ENCODE measurements at regions not wholly inside any gene's neighbourhood (a gene's known extent, or its start where the extent isn't known, plus 50 kb on each side); places are given as distances from the start of the nearest gene placed in this dataset.

DNA sequence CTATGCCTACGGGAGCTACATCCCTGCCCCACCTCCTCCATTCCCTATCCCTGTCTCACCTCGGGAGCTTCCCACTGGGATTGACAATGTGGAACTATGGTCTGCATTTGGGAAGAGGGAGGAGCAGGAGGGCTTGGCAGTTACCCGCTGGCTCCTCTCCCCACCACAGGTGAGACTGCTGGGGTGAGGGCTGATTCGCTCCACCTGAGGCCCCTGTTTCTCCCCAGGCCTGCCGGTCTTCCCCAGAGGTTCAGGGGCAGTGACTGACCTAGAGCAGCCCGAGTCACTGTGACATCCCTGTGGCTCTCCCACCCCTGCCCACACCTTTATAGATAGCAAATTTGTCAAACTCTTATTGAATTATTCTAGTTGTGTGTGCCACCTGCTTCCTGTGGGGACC is 252.6 kb downstream of the GLRX3 start:
- DNase-seq = peak in 1 of 42 donors; percentile 7
- intact Hi-C loops (cut with DNase I) = no loop called here

DNA sequence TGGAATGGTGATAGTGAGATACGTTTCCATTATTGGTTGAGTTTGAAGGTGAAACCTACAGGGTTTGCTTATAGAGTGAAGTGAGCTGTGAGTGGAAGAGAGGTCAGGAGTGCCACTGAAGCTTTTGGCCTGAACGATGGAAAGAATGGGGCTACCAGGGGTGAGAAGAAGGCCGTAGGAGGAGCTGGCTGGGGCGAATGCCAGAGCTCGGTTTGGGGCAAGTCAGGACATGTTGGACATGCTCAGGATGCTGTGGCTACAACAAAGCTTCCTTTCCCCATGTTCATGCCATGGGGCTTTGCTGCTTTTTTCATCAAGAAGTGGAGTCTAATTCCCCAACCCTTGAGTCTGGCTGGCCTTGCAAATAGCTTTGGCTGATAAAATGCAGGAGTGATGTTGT is 253.7 kb downstream of the GLRX3 start:
- DNase-seq = peak in 1 of 42 donors; percentile 19
- intact Hi-C loops (cut with DNase I) = no loop called here

DNA sequence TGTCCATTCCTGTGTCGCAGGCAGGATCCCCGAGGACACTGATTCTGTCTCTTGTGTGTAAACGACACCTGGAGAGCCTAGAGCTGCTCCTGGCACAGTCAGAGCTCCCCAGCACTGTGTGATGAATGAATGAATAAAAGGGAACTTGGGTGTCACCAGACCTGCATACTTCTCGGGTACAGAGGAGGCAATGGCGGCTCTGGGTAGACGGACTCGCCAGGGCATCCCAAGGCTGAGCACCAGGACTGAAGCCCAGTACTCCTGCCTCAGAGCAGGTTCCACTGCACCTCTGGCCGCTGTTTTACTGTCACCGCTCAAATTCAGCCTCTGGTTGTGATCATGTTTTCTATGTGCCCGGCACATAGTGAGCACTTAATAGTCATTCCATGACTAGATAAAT is 255.8 kb downstream of the GLRX3 start:
- peak in 2 of 42 donors; percentile 1 to 18 for DNase-seq
- intact Hi-C loops (cut with DNase I) = no loop called here

DNA sequence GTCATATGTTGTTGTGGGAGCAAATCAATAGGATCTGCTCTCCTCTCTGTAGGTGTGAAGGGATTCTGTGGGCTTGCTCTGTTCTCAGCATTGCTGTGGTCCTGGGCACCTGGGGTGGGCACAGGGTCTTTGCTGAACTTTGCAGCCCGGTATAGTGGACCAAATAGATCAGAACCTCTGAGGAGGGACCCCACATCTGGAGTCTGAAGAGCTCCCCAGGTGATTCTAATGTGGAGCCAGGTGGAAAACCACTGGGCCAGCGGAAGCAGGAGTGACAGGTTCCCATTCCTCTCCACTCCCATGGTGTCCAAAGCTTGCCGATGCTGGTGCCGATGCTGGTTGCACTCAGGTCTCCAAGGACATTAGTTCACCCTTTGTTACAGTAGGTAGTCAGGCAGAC is 257.2 kb downstream of the GLRX3 start:
- peak in 1 of 42 donors; percentile 9 for DNase-seq
- intact Hi-C loops (cut with DNase I) = no loop called here

DNA sequence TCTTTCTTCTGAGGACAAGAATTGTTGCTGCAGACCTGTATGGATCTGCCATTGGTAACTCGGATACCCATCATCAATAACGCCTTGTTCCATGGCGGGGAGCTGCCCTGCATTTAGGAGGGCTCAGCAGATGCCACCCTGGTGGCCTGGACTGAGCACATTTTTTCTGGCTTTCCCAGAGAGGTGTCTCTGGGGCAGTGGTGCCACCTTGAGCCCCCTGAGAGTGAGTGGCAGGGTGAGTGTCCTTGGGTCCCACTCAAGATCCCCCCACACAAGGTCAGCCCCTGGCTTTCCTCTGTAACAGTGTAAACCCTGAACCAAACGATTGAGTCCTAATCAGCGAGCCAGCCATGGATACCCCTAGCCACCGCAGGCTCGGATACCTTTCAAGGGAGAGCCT is 258.6 kb downstream of the GLRX3 start:
- intact Hi-C loops (cut with DNase I) = no loop called here
- DNase-seq = peak in 2 of 42 donors; percentile 2 to 8

DNA sequence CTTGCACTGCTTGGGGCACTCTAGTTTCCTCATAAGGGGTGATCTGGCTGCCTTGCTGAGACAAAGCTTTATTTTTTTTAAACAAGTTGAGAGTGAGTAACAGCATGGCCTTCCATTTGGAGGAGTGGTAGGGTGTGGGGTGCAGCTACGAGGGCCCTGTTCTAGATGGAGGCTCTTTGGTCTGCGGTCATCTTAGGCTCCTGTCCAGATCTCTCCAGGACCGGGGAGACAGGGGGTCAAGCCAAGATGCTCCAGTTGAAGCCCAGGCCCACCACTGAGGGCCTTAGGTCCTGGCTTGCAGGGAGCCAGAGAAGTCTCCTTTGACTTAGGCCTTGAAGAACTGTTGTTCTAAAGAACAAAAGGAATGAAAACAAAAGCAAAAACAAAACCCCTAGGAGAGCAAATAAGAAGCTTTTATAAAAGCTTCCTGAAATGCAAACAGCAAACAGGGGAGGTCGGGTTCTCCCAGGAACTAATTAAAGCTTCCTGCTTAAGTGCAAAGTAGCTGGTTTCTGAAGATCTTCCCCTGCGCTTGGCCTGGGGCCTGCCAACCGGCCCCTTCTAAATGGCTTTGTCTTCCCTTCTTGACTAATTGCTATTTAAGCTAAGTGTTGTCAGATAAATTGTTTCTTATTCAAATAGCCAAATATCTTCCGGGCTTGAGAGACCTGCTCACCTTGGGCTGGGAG is 259.2 kb downstream of the GLRX3 start:
- intact Hi-C loops (cut with DNase I) = no loop called here

DNA sequence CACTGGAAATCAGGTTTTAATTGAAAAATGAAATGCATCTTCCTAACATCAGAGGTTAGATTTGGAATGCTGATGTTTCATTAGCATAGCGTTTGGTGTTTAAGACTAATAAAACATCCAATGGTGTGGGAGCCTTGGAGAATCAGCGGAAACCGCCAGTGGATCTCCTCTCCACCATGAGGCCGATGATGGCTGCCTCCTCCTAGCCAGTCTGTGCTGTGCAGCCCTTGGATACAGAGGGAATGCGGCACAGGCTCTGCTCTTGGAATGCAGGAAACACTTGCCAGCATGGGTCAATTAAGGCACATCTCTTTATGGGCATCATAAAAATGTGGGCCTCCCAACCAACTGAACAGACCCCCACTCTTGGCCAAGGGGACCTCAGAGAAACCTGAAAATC is 259.9 kb downstream of the GLRX3 start:
- DNase-seq = peak in 2 of 42 donors; percentile 5 to 22
- intact Hi-C loops (cut with DNase I) = no loop called here

More for the DNA sequence above, 259.2 kb downstream of the GLRX3 start:
- DNase-seq = peak in 2 of 42 donors; percentile 4 to 7

DNA sequence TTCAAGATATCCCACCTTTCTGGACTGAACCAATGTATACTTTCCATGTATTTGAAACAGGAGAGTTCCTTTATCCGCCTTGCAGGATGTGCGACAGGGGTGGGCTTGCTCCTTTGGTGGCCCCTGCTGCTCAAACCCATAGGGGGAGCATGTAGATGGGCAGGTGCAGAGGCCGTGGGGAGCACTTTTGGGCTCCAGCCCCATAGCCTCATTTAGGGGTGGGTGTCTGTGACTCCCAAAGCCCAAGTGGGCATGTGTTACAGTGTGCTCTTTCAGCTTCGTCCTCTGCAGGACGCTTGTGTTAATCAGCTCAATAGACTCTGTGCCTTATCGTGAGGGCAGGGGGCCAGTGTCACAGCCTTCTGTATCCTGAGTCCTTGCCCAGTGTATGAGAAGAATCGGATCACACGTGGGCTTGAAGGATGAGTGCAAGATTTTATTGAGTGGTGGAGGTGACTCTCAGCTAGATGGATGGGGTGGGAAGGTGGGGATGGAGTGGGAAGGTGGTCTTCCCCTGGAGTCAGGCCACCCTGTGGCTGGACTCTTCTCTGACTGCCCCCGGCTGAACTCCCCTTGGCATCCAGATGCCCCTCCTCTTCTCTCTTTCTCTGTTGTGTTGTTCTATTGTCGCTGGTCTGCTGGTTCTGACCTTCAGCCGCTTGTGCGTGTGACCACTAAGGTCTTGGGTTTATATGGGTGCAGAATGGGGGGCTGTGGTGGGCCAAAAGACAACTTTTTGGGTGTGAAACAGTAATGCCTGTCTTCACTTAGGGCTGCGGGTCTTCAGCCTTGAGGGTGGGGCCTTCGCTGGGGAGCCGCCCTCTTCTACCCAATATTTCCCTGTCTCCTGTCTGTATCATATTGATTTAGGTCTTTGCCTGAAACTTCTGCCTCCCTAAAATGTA is 262.2 kb downstream of the GLRX3 start:
- peak in 2 of 42 donors; percentile 3 to 7 for DNase-seq
- intact Hi-C loops (cut with DNase I) = no loop called here

DNA sequence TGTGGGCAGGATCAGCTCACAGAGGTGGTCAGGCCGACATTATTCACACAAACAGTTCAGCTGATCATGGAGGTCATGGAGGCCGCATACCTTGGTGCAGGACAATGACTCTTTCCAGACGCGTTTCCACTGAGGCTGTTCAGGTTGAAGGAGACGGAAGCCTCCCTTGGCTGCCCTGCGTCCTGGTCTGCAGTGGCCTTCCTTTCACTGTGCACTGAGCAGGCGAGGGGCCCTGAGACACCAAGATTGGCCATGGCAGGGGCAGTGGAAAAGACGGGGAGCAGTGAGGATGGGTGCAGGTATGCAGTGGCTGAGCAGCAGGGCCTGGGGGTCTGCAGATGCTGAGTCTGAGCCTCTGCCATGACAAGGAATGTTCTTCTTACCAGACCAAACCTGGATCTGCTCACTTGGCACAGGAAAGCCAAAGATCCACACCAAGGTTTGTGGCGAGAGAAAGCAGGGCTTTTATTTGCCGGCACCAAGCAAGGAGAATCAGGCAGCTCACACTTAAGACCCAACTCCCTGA is 263.3 kb downstream of the GLRX3 start:
- intact Hi-C loops (cut with DNase I) = no loop called here
- DNase-seq = peak in 2 of 42 donors; percentile 9 to 21

DNA sequence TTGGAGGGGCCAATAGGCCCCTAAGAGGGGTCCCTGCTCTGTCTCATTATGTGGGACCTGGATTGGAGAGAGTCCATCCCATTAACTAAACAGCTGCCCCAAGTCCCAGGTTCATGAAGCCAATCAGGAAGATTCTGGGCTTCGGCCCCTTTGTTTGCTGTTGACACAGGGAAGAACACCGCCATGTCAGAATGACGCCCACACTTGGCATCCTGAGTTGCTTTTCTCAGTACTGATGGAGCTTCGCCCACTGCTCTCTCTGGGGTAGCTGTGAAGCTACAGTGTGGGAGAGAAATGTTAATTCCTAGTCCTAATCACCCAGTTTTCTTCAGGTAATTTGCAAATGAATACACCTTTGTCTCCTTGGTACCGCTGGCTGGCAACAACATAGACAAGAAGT is 264.7 kb downstream of the GLRX3 start:
- intact Hi-C loops (cut with DNase I) = no loop called here
- peak in 39 of 42 donors; percentile 6 to 86 (median 45) for DNase-seq

DNA sequence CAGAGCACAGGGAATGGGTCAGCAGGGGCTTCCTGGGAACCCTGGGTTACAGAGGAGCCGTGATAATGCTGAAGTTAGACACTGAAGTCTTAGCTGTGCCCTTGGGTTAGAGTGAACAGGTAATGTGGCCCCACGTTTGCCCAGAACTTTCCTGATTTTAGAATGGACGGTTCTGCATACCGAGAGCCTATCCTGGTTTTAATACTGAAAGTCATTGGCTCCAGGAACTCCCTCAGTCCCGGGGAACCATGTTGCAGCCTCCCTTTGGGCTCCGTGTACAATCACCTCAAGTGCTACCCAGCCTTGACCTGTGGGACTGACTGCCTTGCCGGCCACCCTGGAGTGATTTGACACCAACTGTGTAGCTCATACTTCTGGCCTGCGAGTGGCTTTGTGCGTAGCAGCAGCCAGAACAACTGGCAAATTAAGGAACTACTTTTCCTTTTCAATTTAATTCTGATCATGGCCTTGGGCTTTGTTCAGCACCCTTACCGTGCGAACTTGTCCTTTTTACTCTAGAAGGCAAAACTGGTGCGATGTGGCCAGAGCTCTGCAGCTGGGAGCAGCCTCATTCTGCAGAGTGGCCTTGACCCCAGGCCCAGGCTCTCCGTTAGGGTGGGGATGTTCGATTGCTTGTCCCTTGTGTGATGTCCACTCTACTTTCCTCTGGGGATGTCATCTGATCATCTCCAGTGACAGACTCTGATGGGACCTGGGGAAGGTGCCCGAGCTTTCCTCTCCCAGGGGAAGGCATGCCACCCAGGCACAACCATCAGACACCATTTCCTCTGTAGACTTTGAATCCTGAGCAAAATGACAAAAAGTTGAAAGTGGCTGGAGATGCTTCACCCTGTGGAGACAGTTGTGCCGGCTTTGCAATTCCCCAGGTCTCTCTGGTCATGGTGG is 265.9 kb downstream of the GLRX3 start:
- DNase-seq = peak in 3 of 42 donors; percentile 6 to 22 (median 18)
- intact Hi-C loops (cut with DNase I) = no loop called here

DNA sequence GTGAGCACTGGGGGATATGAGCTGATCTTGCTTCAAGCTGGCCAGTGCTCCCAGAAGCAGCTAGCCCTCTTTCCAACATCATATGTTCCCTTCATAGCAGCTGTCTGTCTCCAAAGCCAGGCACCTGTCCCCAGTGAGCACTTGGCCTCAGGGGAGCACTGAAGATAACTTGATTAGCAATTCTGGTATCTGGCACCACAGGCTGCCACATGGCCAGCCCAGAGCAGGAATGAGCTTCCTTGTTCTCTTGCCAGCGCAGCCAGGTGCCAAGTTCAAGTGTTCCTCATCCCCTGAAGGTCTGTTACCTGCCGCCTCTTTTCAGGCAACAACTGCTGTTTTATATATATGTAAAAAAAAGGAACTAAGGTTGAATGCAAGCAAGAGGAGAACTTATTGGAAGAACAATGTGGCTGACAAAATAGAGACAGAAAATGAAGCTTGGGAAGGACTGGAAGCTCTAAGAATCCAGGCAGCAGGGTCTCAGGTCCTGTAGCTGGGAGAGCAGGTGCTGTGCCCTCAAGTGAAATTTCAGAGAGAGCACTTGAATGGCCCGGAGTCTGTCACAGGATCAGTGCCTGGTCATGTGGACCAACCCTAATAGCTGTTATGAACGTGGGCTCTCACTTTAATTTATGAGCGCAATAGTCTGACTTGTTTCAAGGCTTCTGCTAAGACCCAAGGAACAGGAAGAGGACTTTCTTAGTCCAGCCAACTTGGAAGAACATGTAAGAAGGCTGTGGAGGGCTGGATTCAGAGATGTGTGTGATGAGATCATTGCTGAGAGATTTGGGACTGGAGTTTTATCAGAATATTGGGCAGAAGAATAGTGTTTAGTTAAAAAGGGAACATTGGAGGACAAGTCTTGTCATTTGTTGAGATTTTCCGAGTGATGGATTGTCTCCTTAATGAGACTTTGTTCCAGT is 267.2 kb downstream of the GLRX3 start:
- intact Hi-C loops (cut with DNase I) = no loop called here
- DNase-seq = peak in 3 of 42 donors; percentile 15 to 20 (median 19)

DNA sequence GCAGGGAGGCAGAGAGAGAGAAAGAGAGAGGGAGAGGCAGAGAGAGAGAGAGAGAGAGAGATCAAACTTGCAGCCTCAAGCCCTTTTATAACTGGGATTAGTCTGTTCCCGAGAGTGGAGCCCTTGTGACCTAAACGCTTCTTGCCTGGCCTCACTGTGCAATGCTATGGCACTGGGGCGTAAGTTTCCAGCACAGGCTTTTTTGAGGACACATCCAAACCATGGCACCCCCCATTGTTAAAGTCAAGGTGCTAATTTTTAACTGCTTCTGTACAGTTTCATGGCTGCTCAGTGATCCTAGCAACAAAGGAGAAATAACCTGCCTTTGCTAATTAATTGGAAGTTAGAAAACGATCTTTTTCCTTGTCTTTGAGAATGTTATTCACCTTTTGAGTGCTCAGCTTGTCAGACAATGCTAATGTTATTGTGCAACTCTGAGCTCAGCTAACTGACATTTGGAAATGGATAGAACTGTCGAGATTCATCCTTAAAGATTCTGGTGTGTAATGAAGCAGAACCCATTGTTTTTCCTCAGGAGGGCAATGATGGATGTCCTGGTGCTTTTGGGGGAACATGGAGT is 268.4 kb downstream of the GLRX3 start:
- peak in 6 of 42 donors; percentile 6 to 34 (median 16) for DNase-seq
- intact Hi-C loops (cut with DNase I) = no loop called here

DNA sequence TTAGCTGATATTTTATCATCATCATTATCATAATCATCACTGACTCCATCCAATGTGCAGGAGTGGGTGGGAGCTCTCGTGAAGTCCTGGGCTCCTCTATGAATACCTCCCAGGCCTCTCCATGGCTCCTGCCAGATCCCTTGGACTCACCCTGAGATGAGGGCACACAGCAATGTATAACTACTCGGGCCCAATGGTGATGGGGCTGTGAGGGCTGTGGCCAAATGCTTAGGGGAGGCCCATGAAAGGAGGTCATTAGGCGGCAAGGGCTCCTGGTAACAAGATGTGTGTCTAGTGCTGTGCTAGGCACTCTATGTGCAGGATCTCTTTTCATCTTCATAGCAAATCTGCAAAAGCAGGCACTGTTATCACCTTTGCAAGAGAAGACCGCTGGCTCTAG is 270.9 kb downstream of the GLRX3 start:
- DNase-seq = peak in 1 of 42 donors; percentile 2
- intact Hi-C loops (cut with DNase I) = no loop called here

DNA sequence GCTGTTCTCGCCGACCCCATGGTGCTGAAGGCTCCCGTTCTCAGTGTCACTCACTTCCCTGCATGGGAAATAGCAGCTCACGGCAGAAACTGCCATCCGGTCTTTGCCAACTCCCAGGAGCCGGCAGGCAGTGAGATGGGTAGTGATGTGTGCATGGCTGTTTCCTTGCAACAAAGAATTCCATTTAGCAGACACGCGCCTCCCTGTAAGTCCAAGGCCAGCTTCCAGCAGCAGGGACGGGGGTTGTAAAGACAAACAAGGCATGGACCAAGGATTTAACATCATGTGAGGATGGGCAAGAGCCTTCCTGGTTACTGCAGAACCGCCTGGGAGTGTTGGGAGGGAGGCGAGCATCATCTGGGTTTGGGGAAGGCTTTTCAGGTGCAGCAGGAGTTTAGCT is 273.1 kb downstream of the GLRX3 start:
- DNase-seq = peak in 1 of 42 donors; percentile 22
- intact Hi-C loops (cut with DNase I) = no loop called here

DNA sequence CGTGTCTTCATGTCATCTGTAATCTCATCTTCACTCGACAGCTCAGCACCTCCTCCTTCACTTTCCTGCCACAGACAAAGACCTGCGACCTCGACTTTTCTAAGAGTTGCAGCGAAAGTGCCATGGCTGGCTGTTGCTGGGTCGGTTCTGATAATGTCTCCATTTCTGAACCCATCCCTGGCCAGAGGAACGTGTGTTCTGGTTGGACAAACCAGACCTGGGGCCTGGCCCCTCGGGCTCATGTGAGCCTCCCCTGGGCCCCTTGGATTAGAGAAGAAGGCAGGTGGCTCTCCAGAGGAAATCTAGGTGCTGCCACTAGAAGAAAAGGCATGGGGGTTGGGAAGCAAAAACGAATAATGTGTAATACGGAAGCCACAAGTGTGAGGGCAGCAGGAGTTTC is 273.7 kb downstream of the GLRX3 start:
- intact Hi-C loops (cut with DNase I) = no loop called here
- DNase-seq = peak in 2 of 42 donors; percentile 1 to 4

DNA sequence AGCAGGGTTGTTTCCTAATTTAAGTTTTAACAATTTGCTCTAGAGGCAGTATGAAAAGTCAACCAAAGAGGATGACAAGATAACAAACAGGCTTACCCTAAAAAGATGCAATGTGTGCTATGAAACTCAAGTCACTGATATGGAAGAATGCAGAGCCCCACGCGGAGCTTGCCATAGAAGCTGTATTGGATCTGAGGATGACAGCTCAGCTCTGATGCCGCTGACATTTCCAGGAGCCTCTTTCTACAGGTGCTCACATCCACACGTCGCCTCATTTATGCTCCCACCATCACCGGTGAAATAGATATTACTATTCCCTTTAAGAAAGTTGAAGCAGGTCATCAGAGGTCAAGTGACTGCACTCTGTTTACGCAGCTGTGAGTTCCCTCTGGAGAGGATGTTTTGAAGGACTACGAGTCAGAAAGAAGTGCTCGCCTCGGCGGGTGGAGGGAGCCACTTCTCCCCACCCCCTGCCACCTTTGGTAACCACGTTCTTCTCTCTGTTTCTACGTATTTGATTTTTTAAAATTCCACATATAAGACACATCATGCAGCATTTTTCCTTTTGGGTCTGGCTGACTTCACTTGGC is 275.4 kb downstream of the GLRX3 start:
- intact Hi-C loops (cut with DNase I) = no loop called here
- DNase-seq = peak in 10 of 42 donors; percentile 3 to 60 (median 32)

Data from head of caudate nucleus (tissue), 42 donors.